ENCODE measurements at regions not wholly inside any gene's neighbourhood (a gene's known extent, or its start where the extent isn't known, plus 50 kb on each side); places are given as distances from the start of the nearest gene placed in this dataset.

DNA sequence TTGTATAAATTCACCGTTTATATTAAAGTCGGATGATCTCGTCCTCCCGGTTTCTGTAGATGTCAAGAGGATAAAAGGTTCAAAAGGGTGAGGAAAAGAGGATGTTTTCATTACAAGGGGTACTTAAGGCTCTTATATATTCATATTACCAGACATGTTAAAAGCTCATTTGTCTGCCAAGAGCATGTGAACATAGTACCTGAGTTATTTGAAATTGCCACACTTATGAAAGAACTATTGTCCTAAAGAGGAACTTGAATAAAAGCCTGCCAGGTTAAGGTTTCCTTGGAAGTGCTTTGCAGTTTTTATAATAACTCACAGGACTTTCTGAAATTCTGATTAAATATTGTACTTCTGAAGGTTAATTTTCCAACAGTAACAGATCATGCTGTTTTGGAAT is 1915.1 kb downstream of the MAT2B start:
- no peak for TF ChIP-seq CTCF (IDR thresholded peaks at IDR 0.05)
- Histone ChIP-seq H3K36me3 (no peaks in the 10 kb centered on the region), H3K27me3 (no peaks in the 10 kb centered on the region), H3K4me1 (no peaks in the 10 kb centered on the region), H3K27ac (no peak overlapping the region), H3K4me3 (no peak overlapping the region), H3K9me3 (no peaks in the 10 kb centered on the region)
- ATAC-seq: no peak
- intact Hi-C loops (cut with DNase I): no loop called here
- no peak for DNase-seq

DNA sequence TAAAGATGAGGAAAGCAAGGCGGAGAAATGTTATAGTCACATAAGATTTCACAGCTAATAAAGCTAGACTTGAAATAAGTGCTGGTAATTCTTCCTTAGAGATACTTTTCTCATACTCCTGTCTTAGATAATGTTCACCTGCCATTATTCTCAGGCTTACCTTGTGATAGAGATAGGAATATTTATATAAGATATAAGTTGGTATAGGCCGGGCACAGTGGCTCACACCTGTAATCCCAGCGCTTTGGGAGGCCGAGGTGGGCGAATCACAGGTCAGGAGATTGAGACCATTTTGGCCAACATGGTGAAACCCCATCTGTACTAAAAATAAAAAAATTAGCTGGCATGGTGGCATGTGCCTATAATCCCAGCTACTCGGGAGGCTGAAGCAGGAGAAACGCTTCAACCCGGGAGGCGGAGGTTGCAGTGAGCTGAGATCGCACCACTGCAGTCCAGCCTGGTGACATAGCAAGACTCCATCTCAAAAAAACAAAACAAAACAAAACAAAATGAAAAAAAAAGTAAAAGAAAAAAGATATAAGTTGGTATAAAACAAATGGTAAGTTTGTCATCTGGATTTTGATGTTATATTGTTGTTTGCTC is 1918.4 kb downstream of the MAT2B start:
- H3K4me3 ChIP-seq: no peak overlapping the region
- no peaks in the 10 kb centered on the region for H3K36me3 ChIP-seq
- DNase-seq: no peak
- intact Hi-C loops (cut with DNase I): no loop called here
- no peaks in the 10 kb centered on the region for H3K4me1 ChIP-seq
- no peak for ATAC-seq
- no peak overlapping the region for H3K27ac ChIP-seq
- no peaks in the 10 kb centered on the region for H3K9me3 ChIP-seq
- TF ChIP-seq CTCF (IDR thresholded peaks at IDR 0.05): no peak
- no peaks in the 10 kb centered on the region for H3K27me3 ChIP-seq

GRCh38 chr5:165425594-165425993 is 1920.2 kb downstream of the MAT2B start:
- no peak for ATAC-seq
- no peaks in the 10 kb centered on the region for H3K27me3 ChIP-seq
- TF ChIP-seq CTCF (IDR thresholded peaks at IDR 0.05): no peak
- intact Hi-C loops (cut with DNase I): no loop called here
- no peaks in the 10 kb centered on the region for H3K4me1 ChIP-seq
- DNase-seq: no peak
- H3K27ac ChIP-seq: no peak overlapping the region
- H3K9me3 ChIP-seq: no peaks in the 10 kb centered on the region
- no peak overlapping the region for H3K4me3 ChIP-seq
- no peaks in the 10 kb centered on the region for H3K36me3 ChIP-seq

GRCh38 chr5:165448753-165449152 is 1943.3 kb downstream of the MAT2B start:
- H3K27me3 ChIP-seq: no peaks in the 10 kb centered on the region
- H3K27ac ChIP-seq: no peak overlapping the region
- ATAC-seq: no peak
- H3K4me3 ChIP-seq: no peak overlapping the region
- H3K9me3 ChIP-seq: no peaks in the 10 kb centered on the region
- no peak for TF ChIP-seq CTCF (IDR thresholded peaks at IDR 0.05)
- DNase-seq: no peak
- intact Hi-C loops (cut with DNase I): no loop called here
- H3K36me3 ChIP-seq: no peaks in the 10 kb centered on the region
- no peaks in the 10 kb centered on the region for H3K4me1 ChIP-seq

- peak; percentile 63 for ATAC-seq
- DNase-seq: no peak
- intact Hi-C loops (cut with DNase I): no loop called here
- no peaks in the 10 kb centered on the region for H3K36me3 ChIP-seq
- no peaks in the 10 kb centered on the region for H3K9me3 ChIP-seq
- H3K27ac ChIP-seq: no peak overlapping the region
- H3K4me1 ChIP-seq: no peaks in the 10 kb centered on the region
- H3K27me3 ChIP-seq: no peaks in the 10 kb centered on the region
- TF ChIP-seq CTCF (IDR thresholded peaks at IDR 0.05): peak; percentile 55
- no peak overlapping the region for H3K4me3 ChIP-seq
Measured at GRCh38 chr5:165457859-165458481, 1952.6 kb downstream of the MAT2B start.

Data from upper lobe of right lung (tissue), 1 donor.